ENCODE measurements at regions not wholly inside any gene's neighbourhood (a gene's known extent, or its start where the extent isn't known, plus 50 kb on each side); places are given as distances from the start of the nearest gene placed in this dataset.

- DNase-seq: no peak
These were observed 574.0 kb downstream of the EFNB2 start for GRCh38 chr13:105961438-105961837.

GRCh38 chr13:105960326-105960725 is 575.1 kb downstream of the EFNB2 start:
- DNase-seq: no peak

GRCh38 chr13:105959876-105960275 is 575.6 kb downstream of the EFNB2 start:
- no peak for DNase-seq

GRCh38 chr13:105957769-105958438 is 577.6 kb downstream of the EFNB2 start:
- no peak for DNase-seq

GRCh38 chr13:105956921-105957320 is 578.5 kb downstream of the EFNB2 start:
- DNase-seq: no peak

- no peak for DNase-seq
These were observed 582.5 kb downstream of the EFNB2 start for GRCh38 chr13:105952973-105953290.

- no peak for DNase-seq
These were observed 583.1 kb downstream of the EFNB2 start for GRCh38 chr13:105952233-105952972.

- no peak for DNase-seq
These were observed 587.3 kb downstream of the EFNB2 start for GRCh38 chr13:105948143-105948542.

- DNase-seq: no peak
These were observed 594.6 kb downstream of the EFNB2 start for GRCh38 chr13:105940882-105941281.

GRCh38 chr13:105937451-105937850 is 598.0 kb downstream of the EFNB2 start:
- peak; percentile 8 for DNase-seq

- no peak for DNase-seq
These were observed 598.6 kb downstream of the EFNB2 start for GRCh38 chr13:105936816-105937215.

- DNase-seq: no peak
These were observed 606.0 kb downstream of the EFNB2 start for GRCh38 chr13:105929505-105929904.

GRCh38 chr13:105928901-105929300 is 606.6 kb downstream of the EFNB2 start:
- no peak for DNase-seq

- no peak for DNase-seq
These were observed 607.4 kb downstream of the EFNB2 start for GRCh38 chr13:105928048-105928447.

- no peak for DNase-seq
These were observed 610.0 kb downstream of the EFNB2 start for GRCh38 chr13:105925496-105925895.

GRCh38 chr13:105921711-105922110 is 613.8 kb downstream of the EFNB2 start:
- no peak for DNase-seq

- no peak for DNase-seq
These were observed 615.1 kb downstream of the EFNB2 start for GRCh38 chr13:105920370-105920769.

- DNase-seq: peak; percentile 81
These were observed 616.4 kb downstream of the EFNB2 start for GRCh38 chr13:105918842-105919741.

- DNase-seq: no peak
These were observed 620.2 kb downstream of the EFNB2 start for GRCh38 chr13:105915146-105915850.

- no peak for DNase-seq
These were observed 621.0 kb downstream of the EFNB2 start for GRCh38 chr13:105914291-105915036.

- no peak for DNase-seq
These were observed 626.9 kb downstream of the EFNB2 start for GRCh38 chr13:105908586-105908985.

- peak; percentile 0 for DNase-seq
These were observed 628.0 kb downstream of the EFNB2 start for GRCh38 chr13:105907319-105908019.

Data from DMS53 (cell line).